SK-N-SH treated with all-trans-retinoic acid at 6 μM for 48 hours (cell line): ENCODE measurements at regions not wholly inside any gene's neighbourhood (a gene's known extent, or its start where the extent isn't known, plus 50 kb on each side); places are given as distances from the start of the nearest gene placed in this dataset.

Experiments
- ATAC-seq: fragments of 200-7000 bp; cut with Tn5 transposase; 3 replicates; pipeline ENCODE4 v1.9.1; 2020; ENCODE audit warnings: mild to moderate bottlenecking, moderate library complexity
- ARNTL ChIP-seq: fragments of 450-650 bp; formaldehyde crosslinking; IDR thresholded peaks from 2 replicates; pipeline ENCODE4 v1.5.0; 2020; ENCODE audit warnings: low read depth, mild to moderate bottlenecking, moderate library complexity, borderline replicate concordance
- BACH2 ChIP-seq: fragments of 250-450 bp; sonication (Bioruptor Pico); IDR thresholded peaks from 2 replicates; pipeline ENCODE4 v1.9.0; 2021; ENCODE audit warnings: mild to moderate bottlenecking, borderline replicate concordance
- CREB5 ChIP-seq: fragments of 250-450 bp; sonication (Bioruptor Pico); IDR thresholded peaks from 2 replicates; pipeline ENCODE4 v1.5.1; 2020; ENCODE audit warnings: low read depth, mild to moderate bottlenecking, moderate library complexity
- CSDC2 ChIP-seq: fragments of 250-450 bp; sonication (Bioruptor Pico); IDR thresholded peaks from 2 replicates; pipeline ENCODE4 v1.5.0; 2020; ENCODE audit warnings: mild to moderate bottlenecking, moderate library complexity
- CSRNP3 ChIP-seq: fragments of 250-450 bp; sonication (Bioruptor Pico); IDR thresholded peaks from 2 replicates; pipeline ENCODE4 v1.5.1; 2021; ENCODE audit warnings: mild to moderate bottlenecking, moderate library complexity
- ESRRG ChIP-seq: fragments of 250-450 bp; sonication (Bioruptor Pico); IDR thresholded peaks from 2 replicates; pipeline ENCODE4 v1.6.1; 2021; ENCODE audit warnings: mild to moderate bottlenecking
- GLIS3 ChIP-seq: fragments of 250-450 bp; sonication (Bioruptor Pico); IDR thresholded peaks from 2 replicates; pipeline ENCODE4 v1.5.0; 2020; ENCODE audit warnings: mild to moderate bottlenecking, moderate library complexity
- ISL1 ChIP-seq: fragments of 250-450 bp; sonication (Bioruptor Pico); IDR thresholded peaks from 2 replicates; pipeline ENCODE4 v2.1.2; 2022; ENCODE audit warnings: mild to moderate bottlenecking, moderate library complexity
- OSR1 ChIP-seq: fragments of 250-450 bp; sonication (Bioruptor Pico); IDR thresholded peaks from 2 replicates; pipeline ENCODE4 v1.8.0; 2022; ENCODE audit warnings: moderate library complexity, mild to moderate bottlenecking, inconsistent platforms
- PATZ1 ChIP-seq: fragments of 250-450 bp; sonication (Bioruptor Pico); IDR thresholded peaks from 2 replicates; pipeline ENCODE4 v1.8.0; 2020; ENCODE audit warnings: mild to moderate bottlenecking, moderate library complexity, borderline replicate concordance
- POU6F1 ChIP-seq: fragments of 250-450 bp; sonication (Bioruptor Pico); IDR thresholded peaks from 2 replicates; pipeline ENCODE4 v1.8.0; 2021; ENCODE audit warnings: low read depth, mild to moderate bottlenecking, moderate library complexity, borderline replicate concordance
- PPARA ChIP-seq: fragments of 250-450 bp; sonication (Bioruptor Pico); IDR thresholded peaks from 2 replicates; pipeline ENCODE4 v1.5.0; 2020; ENCODE audit warnings: mild to moderate bottlenecking, borderline replicate concordance
- SNAI2 ChIP-seq: fragments of 250-450 bp; sonication (Bioruptor Pico); IDR thresholded peaks from 2 replicates; pipeline ENCODE4 v1.5.0; 2020; ENCODE audit warnings: mild to moderate bottlenecking, moderate library complexity
- TCF4 ChIP-seq: fragments of 250-450 bp; sonication (Bioruptor Pico); IDR thresholded peaks from 2 replicates; pipeline ENCODE4 v1.8.0; 2021; ENCODE audit warnings: mild to moderate bottlenecking, moderate library complexity, borderline replicate concordance
- TOX ChIP-seq: fragments of 250-450 bp; sonication (Bioruptor Pico); IDR thresholded peaks from 2 replicates; pipeline ENCODE4 v1.8.0; 2021; ENCODE audit warnings: mild to moderate bottlenecking, moderate library complexity, borderline replicate concordance
- ZC3H10 ChIP-seq: fragments of 250-450 bp; sonication (Bioruptor Pico); IDR thresholded peaks from 2 replicates; pipeline ENCODE4 v1.5.1; 2021; ENCODE audit warnings: mild to moderate bottlenecking, moderate library complexity
- ZFP3 ChIP-seq: fragments of 250-450 bp; sonication (Bioruptor Pico); IDR thresholded peaks from 2 replicates; pipeline ENCODE4 v1.5.0; 2020; ENCODE audit warnings: mild to moderate bottlenecking, moderate library complexity
- ZFP30 ChIP-seq: fragments of 450-650 bp; formaldehyde crosslinking; IDR thresholded peaks from 2 replicates; pipeline ENCODE4 v1.5.0; 2022; ENCODE audit warnings: mild to moderate bottlenecking, moderate library complexity
- ZNF565 ChIP-seq: fragments of 450-650 bp; formaldehyde crosslinking; conservative IDR thresholded peaks from 2 replicates; pipeline ENCODE4 v1.5.0; 2020; ENCODE audit warnings: low read depth, mild to moderate bottlenecking, moderate library complexity
- ZNF8 ChIP-seq: fragments of 450-650 bp; formaldehyde crosslinking; IDR thresholded peaks from 2 replicates; pipeline ENCODE4 v1.5.0; 2020; ENCODE audit warnings: mild to moderate bottlenecking, moderate library complexity

GRCh38 chr13:105642511-105642958 lies 892.9 kb downstream of the EFNB2 start:
- TF ChIP-seq ZFP30 (no peak), TOX (CRISPR knock-in tag) (peak; percentile 77; the same call in 1 of the 2 replicates)
- TF ChIP-seq, all 23 proteins: peak for 1
- peak; percentile 87 for ATAC-seq

- no peak for ATAC-seq
- TF ChIP-seq ISL1 (CRISPR knock-in tag) = no peak
- no peak for TF ChIP-seq TCF4
- TF ChIP-seq GLIS3 (CRISPR knock-in tag) = no peak
- no peak for TF ChIP-seq ZFP3 (CRISPR knock-in tag)
Observed at GRCh38 chr13:105641121-105641520, 894.3 kb downstream of the EFNB2 start.

- no peak for ATAC-seq
- TF ChIP-seq CREB5 (CRISPR knock-in tag) (no peak), ZFP3 (CRISPR knock-in tag) (no peak), GLIS3 (CRISPR knock-in tag) (no peak), TCF4 (no peak), POU6F1 (no peak), PPARA (CRISPR knock-in tag) (no peak), ZFP30 (no peak), BACH2 (no peak), ZNF565 (CRISPR knock-in tag) (no peak), SNAI2 (CRISPR knock-in tag) (no peak), ESRRG (no peak)
Observed at GRCh38 chr13:105638426-105638825, 897.0 kb downstream of the EFNB2 start.

- no peak for ATAC-seq
- TF ChIP-seq ZC3H10 (no peak), OSR1 (CRISPR knock-in tag) (no peak), TOX (CRISPR knock-in tag) (no peak), SNAI2 (CRISPR knock-in tag) (no peak), TCF4 (no peak), CREB5 (CRISPR knock-in tag) (no peak), ZNF8 (CRISPR knock-in tag) (no peak), GLIS3 (CRISPR knock-in tag) (no peak), CSDC2 (CRISPR knock-in tag) (no peak), ARNTL (CRISPR knock-in tag) (no peak), ZFP30 (no peak), CSRNP3 (CRISPR knock-in tag) (no peak)
Observed at GRCh38 chr13:105634059-105634458, 901.4 kb downstream of the EFNB2 start.

GRCh38 chr13:105630431-105630830 lies 905.0 kb downstream of the EFNB2 start:
- ATAC-seq = no peak
- TF ChIP-seq PPARA (CRISPR knock-in tag) (no peak), ARNTL (CRISPR knock-in tag) (no peak), CSRNP3 (CRISPR knock-in tag) (no peak), PATZ1 (no peak), TOX (CRISPR knock-in tag) (no peak), POU6F1 (no peak), OSR1 (CRISPR knock-in tag) (no peak), ZNF8 (CRISPR knock-in tag) (no peak), GLIS3 (CRISPR knock-in tag) (no peak), CSDC2 (CRISPR knock-in tag) (no peak)
- TF ChIP-seq, all 23 proteins: peak for 0
